CD4-positive, alpha-beta T cell treated with Interleukin-2 at 100 ng/mL for 4 hours (primary cell): ENCODE measurements at regions not wholly inside any gene's neighbourhood (a gene's known extent, or its start where the extent isn't known, plus 50 kb on each side); places are given as distances from the start of the nearest gene placed in this dataset.
"Not testable (repeated sequence)": the region's sequence is repeated elsewhere in the genome, so short reads cannot be mapped to it uniquely, and the experiment has no call there.

Experiments
- DNase-seq: peaks from one replicate; pipeline ENCODE4 v3.0.0-alpha.2; 2020; ENCODE audit warnings: low spot score

- DNase-seq, result no peak
Observed at GRCh38 chr12:31820832-31821231, 92.0 kb upstream of the AMN1 start.

DNA sequence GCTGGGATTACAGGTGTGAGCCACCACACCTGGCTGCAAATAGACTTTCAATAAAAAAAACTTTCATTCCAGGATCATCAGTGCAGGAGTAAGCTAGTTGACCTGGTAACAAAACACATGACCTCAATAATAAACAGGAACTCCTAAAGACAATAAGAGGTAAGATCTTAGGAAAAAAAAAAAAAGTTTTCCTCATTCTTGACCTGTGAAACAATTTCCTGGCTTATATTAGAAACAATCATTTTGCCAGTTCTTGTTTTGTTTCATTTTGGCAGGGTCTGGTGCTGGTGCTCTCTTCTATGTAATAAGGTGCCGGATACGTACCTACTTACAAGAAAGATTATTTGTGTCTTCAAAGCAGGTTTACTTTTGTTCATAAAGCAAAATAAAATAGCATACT is 90.6 kb upstream of the AMN1 start:
- DNase-seq, result no peak

DNA sequence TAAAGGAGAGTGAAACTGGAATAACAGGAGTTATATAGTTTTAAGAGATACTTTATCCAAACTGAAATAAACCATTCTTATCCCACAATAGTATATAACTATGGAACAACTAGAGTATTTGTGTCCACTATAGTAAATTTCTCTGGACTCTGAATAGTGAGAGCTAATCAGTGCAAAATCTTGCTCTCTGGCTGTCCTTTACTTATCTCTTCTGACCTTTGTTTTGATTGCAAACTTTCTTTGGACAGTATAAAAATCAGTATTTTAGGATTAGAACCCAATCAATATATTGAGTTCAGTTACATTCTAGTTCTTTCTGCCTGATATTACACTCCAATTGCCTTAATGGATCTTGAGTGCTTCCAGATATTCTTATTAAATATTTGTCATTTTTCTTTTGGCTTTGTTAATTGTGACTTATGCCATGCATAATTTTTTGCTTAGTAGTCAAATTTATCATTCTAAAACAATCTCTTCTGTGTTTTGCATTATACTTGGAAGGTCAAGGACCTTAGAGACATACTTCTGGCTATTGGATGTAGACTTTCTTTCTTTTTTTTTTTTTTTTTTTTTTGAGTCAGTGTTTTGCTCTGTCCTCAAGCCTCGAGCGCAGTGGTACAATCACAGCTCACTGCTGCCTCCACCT is 89.9 kb upstream of the AMN1 start:
- DNase-seq, result no peak

DNA sequence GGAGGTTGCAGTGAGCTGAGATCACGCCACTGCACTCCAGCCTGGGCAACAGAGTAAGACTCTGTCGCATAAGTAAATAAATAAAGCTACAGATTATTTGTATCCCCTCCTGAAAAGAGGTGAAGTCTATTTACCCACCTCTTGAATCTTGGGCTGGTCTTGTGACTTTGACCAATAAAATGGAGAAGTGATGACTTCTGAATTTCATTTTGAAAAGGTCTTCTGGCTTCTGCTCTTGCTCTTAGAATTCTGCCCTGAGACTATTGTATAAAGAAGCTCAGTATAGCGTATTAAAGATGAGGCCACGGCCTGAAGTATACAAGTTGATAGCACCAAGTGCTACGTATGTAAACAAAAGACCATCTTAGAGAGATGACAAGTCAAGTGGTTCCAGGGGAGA is 88.3 kb upstream of the AMN1 start:
- DNase-seq, result no peak

DNA sequence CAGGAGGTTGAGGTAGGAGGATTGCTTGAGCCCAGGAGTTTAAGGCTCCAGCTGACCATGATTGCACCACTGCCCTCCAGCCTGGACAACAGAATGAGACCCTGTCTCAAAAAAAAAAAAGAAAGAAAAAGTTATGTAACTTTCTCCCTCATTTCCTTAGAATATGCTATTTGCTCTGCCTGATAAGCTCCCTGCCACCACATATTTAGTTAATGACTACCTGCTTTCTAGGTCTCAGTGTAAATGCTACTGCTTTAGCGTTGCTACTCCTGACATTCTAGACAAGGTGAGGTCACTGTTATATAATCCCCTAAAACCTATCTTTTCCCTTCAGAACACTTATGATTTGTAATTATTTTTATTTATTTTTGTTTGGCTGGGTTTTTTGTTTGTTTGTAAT is 86.3 kb upstream of the AMN1 start:
- no peak for DNase-seq

GRCh38 chr12:31813305-31813704 is 84.5 kb upstream of the AMN1 start:
- no peak for DNase-seq

DNA sequence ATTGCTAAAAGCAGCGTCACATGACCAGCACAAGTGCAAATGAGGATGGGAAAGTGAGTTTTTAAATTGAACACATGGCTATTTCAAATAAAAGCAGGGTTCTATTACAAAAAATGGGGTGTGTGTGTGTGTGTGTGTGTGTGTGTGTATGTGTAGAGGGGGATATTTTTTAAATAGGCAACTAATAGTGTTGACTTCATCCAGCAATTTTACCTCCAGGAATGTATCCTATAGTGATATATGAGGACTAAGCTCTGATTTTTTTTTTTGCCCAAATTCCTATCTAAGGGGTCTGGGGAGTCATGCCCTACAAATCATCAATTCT is 78.9 kb upstream of the AMN1 start:
- no peak for DNase-seq

GRCh38 chr12:31807081-31807772 is 78.4 kb upstream of the AMN1 start:
- DNase-seq, result peak; percentile 16

- DNase-seq, result not testable (repeated sequence)
Observed at GRCh38 chr12:31805681-31806080, 76.9 kb upstream of the AMN1 start.

GRCh38 chr12:31804707-31805106 is 75.9 kb upstream of the AMN1 start:
- DNase-seq, result not testable (repeated sequence)

GRCh38 chr12:31804185-31804504 is 75.3 kb upstream of the AMN1 start:
- peak; percentile 16 for DNase-seq

GRCh38 chr12:31803306-31804184 is 74.7 kb upstream of the AMN1 start:
- no peak for DNase-seq

DNA sequence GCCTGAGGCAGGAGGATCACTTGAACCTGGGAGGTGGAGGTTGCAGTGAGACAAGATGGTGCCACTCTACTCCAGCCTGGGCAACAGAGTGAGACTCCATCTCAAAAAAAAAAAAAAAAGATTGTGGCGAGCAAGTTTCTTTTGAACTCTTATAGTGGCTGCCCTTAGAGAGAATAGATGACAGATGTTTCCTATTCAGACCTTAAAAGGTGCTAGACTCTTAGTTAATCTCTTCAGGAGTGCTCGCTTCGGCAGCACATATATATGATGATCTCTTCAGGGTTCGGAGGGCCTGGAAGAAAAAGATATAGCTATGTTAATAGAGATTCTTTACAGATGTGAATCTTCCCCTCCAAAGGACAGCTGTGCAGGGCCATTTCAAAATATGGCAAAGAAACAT is 73.1 kb upstream of the AMN1 start:
- DNase-seq, result no peak

DNA sequence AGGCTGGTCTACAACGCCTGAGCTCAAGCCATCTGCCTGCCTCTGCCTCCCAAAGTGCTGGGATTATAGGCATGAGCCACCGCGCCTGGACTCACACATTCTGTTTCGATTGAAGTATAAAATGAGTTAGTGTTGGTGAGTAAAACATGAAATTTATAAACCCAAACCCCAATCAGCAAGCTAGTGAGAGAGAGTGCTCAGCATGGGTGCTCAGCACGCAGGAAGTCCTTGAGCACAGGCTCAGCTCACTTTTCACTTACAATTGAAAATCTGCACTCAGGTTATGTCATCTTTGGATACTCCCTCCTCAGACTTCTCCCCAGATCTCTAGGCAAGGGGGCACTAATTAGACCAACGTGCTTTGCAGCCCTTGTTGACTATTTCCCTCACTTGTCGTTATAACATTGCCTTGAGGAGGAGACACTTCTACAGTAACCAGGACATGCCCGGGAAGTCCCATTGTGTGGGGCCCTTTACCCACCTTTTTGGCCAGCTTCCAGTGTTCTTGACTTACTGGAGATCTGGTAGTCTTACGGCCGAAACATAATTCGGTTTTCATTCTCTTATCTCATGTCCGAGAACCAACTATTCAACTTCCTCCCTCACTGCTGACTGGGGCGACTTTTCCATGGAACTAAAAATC is 68.5 kb upstream of the AMN1 start:
- peak; percentile 27 for DNase-seq

DNA sequence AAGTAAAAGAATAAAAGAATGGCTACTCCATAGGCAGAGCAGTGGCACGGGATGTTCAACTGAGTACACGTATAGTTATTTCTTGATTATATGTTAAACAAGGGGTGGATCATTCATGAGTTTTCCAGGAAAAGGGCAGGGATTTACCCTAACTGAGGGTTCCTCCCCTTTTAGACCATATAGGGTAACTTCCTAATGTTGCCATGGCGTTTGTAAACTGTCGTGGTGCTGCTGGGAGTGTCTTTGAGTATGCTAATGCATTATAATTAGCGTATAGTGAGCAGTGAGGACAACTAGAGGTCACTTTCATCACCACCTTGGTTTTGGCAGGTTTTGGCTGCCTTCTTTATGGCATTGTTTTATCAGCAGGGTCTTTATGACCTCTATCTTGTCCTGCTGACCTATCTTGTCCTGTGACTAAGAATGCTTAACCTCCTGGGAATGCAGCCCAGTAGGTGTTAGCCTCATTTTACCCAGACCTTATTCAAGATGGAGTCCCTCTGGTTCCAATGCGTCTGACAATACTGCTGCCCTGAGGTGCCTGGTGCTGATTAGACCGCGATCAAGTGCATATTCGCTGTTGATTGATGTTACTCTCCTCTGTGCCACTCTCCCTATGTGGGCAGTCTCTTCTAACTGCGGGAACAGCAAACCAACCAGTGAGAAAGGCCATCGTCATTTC is 67.6 kb upstream of the AMN1 start:
- no peak for DNase-seq

GRCh38 chr12:31794745-31795144 is 65.9 kb upstream of the AMN1 start:
- DNase-seq, result no peak

DNA sequence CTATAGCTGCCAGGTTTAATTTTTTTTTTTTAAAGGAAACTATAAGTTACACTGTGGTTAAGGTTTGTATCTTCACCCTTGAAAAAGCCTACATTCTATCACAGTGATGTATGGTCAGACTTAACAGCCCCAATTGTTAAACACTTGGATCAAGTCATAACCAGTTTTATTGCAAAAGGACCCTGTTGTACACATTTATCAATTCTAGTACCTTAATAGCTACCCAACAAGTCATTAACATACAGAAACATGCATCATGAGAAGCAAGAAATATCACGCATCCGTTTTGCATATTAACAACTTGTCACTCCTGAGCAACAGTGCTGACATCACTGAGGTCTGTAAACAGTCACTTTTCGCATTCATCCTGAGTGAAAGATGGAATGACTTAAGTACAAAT is 62.4 kb upstream of the AMN1 start:
- not testable (repeated sequence) for DNase-seq

- DNase-seq, result no peak
Observed at GRCh38 chr12:31790759-31791158, 61.9 kb upstream of the AMN1 start.

DNA sequence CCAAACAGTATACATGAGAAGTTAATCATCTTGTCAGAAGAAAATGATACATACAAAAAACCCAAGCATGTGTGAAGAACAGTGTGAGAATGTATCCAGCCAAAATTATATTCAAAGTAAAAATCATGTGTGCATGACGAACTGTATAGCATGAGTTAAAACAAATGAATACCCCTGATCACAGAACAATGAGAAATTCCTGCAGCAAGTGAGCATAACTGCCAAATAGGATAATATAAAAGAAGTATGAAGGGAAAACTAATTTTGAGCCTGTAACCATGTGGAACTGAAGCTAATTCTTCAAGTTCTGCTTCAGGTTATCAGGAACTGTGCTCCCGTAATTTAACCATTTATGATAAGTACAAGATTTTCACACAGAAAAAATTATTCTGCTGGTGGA is 56.5 kb upstream of the AMN1 start:
- no peak for DNase-seq

DNA sequence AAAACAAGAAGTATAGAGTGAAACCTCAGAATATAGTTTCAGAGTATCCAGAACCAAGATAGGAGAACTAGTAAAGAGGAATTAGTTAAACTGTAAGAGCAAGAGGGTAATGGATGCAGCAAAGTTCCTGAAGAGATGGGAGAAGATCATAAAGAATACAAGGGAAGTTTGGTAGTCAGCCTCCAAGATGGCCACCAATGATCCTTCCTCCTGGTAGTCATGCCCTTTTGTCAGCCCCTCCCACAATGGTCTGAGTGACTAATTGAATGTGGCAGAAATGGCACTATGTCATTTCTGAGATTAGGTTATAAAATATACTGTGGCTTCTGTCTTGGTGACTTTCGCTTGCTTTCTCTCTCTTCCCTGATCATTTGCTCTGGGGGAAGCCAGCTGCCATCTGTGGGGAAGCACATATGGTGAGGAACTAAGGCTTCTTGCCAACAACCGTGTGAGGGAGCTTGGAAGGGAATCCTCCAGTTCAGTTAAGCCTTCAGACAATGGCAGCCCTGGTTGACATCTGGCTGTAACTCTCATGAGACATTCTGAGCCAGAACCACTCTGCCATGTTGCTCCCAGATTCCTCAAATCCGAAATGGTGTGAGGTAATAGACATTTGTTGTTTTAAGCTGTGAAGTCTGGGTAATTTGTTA is 55.3 kb upstream of the AMN1 start:
- DNase-seq, result no peak

GRCh38 chr12:31783556-31783955 is 54.7 kb upstream of the AMN1 start:
- DNase-seq, result no peak
